Hematopoietic multipotent progenitor cell (in vitro differentiated cells): ENCODE measurements at regions not wholly inside any gene's neighbourhood (a gene's known extent, or its start where the extent isn't known, plus 50 kb on each side); places are given as distances from the start of the nearest gene placed in this dataset.
"Not testable (repeated sequence)": the region's sequence is repeated elsewhere in the genome, so short reads cannot be mapped to it uniquely, and the experiment has no call there.

Experiments used
- DNase-seq, 3 donors: peaks; one replicate each; pipeline ENCODE4 v3.0.0-alpha.2; 2011 to 2015; ENCODE audit warnings: low read depth in 2 of 3, low spot score in 2 of 3

DNA sequence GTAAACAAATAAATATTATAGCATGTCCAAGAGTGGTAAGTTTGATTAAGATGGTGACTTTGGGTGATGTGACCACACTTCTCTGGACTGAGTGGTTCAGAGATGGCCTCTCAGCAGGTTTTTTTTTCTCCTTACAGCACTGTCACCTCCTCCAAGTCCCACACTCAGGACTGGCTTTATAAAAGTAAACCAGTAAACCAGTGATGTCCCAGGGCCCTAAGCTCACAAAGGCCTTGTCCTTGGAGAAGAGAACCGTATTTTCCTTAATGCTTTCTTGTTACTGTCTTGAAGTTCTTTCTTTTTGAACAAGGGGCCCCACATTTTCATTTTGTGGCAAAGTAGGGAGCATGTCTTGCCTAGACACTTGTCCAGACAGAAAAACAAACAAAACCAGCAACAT, 274.0 kb downstream of the MYCN start:
- no peak for DNase-seq

DNA sequence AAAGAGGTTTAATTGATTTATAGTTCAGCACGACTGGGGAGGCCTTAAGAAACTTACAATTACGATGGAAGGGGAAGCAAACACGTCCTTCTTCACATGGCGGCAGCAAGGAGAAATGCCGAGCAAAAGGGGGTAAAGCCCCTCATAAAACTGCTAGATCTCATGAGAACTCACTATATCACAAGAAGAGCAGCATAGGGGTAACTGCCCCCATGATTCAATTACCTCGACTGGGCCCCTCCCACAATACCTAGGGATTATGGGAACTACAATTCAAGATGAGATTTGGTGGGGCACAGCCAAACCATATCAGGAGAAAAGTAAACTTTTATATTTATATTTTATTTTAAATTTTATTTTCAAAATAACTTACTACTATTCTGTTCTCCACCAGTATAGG, 272.0 kb downstream of the MYCN start:
- DNase-seq: no peak

DNA sequence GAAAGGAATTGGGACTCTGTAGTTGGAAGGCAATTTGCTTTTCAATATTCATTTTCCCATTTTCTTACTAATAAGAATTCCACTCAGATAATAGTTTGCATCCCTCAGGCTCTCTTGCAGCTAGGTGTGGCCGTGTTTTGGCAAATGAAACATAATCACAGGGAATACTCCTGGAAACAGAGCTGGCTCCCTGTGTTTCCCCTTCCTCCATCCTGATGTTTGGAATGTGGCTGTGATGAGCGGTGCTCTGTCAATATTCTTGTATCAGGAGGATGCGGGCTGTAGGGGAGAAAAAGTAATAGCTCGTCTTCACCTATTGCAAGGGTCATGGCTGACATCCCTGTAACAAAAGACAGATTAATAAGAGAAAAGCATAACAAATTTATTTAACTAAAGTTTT, 271.0 kb downstream of the MYCN start:
- no peak for DNase-seq

DNA sequence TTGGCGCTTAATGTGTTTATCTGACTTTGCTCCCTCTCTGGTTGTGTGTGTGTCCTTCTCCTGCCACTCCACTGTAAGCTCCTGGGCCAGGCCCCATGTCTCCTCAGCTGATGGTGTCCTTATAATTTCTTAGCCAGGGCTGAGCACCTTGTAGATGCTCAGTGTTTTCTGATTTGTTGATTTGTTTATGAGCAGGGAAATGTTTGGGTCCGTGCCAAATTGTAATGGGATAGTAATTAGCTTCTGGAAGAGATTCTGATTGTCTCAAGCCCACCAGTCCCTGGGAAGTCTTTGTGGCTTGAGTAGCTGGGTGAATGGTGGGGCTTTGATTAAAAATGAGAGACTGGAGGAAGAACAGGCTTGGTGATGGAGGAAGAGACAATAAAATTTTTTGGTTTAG, 270.5 kb downstream of the MYCN start:
- no peak for DNase-seq

DNA sequence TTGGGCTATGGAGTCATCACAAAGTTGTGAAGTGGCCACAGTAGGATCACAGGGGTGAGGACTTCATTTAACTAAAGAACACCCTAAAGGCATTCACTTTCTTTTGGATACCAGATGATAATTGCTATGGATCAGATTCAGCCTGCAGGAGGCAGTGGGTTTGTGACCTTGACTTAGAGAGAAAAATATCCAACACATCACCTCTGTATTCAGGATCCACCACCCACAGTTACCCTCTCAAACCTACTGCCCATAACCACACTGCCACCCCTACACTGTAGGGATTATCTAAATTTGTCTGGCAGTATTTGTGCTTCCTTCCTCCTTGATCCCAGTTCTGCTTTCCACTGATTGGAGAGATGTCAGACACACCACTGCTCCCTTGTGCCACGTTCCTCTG, 269.4 kb downstream of the MYCN start:
- DNase-seq: no peak

DNA sequence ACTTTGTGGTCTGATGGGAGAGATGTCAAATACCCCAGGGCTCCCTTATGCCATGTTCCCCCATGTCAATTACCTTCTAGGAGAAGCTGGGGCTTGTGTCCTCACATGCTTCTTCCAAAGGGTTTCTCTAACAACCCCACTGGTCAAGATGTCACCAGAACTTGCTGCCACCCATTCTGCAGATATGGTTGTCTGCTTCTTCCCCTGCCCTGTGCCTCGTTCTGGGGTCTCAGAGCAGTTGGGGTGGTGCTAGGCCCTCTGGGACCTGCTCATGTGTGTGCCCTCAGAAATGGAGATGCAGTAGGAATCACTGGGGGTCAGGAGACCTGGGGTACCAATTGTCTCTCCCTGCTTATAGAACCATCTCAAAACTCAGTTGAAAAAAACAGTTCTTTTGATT, 268.6 kb downstream of the MYCN start:
- DNase-seq: no peak

DNA sequence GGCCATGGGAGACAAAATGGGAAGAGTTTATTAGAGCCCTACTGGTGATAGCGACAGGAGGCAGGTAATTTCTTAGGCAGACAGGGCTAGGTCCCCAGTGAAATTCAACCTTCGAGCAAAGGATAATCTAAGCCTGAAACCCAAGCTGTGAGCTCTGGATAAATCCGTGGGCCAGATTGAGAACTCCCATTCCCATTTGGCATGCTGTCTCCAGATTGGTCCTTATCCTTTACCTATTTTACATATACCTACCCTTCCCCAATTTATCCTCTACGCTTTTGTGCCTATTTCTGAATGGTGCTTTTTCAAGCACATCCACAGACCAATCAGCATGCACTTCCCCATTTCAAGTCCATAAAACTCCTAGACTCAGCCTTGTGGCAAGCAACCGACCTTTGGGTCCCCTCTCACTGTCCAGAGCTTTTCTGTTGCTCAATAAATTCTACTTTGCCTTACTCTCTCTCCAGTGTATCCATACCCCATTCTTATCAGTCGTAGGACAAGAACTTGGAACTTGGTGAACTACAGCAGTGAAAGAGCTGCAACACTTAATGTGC, 268.0 kb downstream of the MYCN start:
- no peak for DNase-seq

DNA sequence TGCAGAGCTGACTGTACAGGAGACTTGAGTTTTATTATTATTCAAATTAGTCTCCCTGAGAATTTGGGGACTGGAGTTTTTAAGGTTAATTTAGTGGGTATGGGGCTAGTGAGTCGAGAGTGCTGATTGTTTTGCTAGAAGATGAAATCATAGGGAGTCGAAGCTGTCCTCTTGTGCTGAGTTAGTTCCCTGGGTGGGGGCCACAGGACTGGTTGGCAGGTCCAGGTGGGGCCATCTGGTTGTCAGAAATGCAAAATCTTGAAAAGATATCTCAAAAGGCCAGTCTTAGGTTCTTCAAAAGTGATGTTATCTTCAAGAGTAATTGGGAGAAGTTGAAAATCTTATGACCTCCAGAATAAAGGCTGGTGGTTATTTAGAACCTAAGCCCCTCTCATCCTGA, 267.3 kb downstream of the MYCN start:
- DNase-seq: no peak

DNA sequence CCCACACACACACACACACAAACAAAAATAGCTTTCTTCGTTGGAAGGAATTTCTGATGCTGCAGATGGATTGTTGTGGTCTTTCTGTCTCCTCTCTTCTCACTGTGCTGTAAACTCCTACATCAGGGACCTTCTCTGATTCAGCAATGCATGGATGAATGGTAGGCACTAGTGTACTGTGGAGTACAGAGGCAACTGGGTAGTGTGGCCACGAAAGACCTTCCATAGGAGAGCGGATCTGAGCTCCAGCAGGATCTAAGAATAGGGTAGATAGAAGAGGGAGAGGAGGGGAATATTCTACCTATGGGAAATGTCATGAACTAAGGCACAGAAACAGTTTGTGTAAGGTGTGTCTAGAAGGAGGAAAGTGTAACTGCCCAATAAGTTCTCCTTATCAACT, 266.8 kb downstream of the MYCN start:
- DNase-seq: no peak

DNA sequence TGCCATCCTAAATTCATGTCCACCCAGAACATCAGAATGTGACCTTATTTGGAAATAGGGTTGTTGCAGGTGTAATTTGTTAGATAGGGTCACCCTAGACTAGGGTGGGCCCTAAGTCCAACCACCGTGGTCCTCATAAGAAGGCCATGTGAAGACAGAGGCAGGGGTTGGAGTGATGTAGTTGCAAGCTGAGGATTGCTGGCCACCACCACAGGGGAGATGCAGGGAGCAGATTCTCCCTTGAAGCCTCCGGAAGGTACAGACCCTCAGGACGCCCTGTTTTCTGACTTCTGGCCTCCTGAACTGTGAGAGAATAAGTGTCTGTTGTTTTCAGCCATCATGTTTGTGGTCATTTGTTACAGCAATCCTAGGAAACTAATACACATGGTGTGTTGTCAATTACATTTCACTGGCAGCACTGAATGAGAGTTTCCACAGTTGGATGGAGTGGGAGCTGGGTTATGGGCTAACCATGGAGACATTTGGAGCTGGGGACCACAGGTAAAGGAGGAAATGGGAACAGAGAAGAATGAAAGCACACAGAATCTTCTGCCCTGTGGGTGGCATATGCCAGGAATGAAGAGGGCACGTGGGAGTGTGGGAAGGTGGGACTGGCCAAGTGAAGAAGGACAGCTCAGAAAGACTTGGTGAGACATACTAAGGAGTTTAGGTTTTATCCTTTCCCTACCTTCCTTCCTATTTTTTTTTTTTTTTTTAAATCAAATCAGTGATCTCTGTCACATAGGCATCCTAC, 266.0 kb downstream of the MYCN start:
- no peak for DNase-seq

DNA sequence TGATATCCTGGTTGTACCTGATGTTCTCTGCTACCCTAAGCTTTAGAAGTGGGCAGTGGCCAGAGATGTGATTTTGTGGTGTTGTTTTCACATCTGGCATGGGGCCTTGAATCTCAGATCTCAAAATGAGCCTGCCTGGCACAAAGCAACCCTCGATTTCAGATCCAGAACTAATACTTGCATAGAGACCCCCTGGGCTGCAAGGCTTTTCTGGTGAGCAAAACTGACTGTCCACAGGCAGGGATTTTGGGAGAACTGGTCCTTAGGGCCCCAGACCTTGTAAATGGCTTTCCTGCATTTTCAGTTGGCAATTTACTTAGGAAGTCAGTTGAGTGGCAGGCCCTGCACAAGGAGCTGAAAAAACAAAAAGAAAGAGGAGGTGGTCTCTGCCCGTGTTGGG, 265.3 kb downstream of the MYCN start:
- DNase-seq: no peak

DNA sequence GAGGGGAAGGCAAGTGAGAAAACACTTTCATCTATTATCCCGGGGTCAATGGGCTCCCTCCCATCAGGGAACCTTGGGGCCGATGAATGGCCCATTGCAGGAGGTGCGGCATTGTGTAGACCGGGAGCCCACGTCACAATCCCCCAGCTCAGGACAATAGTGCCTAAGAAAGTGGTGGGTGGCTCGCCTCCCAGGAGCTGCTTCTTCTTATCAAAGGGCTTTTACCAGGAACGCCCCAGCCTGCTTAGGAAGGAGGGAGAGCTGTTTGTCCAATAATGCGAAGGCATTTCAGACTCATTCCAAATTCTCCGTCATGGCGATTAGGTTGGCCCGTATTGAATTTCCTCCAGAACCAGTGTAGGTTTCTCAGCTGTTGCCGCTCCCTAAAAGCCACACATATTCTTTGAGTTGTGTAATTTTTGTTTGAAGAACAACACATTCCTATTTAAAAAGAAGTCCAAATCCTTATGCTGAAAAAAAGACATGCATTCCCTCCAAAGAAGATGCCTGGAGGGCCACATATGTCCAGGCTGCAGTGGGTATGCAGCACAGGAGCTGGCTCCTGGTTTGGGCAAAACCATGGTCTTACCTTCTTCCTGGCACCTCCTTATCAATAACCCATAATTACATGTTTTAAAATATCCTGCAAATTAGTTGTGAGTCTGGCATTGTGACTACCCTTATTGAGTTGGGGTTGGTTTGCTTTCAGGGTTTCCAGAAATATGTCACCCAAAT, 264.7 kb downstream of the MYCN start:
- DNase-seq: no peak

DNA sequence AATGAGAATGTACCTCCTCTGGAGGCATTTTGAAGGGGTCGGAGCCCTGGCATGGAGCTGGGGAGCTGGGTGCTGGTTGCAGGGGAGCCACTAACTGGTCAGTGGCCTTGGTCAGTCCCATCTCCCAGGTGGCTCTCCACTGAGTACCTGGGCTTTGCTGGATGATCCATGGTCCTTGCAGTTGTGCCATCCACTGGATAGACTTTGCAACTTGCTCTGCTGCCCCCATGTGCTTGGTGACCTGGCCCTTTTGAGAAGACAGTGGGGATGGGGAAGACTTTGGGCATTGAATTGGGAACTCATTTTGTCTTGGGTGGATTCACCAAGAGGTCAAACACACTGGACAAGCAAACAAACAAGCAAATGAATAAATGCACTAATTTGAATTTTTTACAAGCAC, 263.9 kb downstream of the MYCN start:
- DNase-seq: no peak

DNA sequence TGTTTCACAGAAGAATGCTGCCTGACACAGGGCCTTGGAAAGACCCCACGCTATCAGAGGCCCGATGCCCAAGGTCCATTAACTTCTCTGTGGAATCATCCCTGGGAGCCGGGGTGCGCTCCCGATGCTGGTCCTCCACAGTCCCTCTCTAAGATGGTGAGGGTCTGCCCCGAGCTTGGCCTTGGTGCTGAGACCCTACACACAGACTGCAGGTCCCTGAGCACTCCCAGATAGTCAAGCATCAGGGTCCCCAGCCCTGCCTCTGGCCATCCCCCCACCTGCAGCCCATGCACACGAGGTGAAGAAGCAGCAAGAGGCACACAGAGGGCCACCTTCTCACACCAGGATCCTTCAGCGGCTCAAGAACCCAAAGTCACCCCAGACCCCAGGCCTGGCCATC, 263.3 kb downstream of the MYCN start:
- no peak for DNase-seq

DNA sequence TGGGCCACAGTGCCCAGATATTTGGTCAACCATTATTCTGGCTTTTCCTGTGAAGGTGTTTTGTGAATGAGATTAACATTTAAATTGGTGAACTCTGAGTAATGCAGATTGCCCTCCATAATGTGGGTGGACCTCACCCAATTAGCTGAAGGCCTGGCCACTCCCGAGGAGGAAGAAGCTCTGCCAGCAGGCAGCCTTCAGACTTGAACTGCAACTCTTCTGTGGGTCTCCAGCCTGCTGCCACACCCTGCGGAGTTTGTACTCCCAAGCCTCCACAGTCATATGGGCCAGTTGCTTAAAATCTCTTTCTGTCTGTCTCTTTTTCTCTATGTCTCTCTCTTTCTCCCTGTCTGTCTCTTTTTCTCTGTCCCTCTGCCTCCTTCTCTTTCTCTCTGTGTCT, 262.7 kb downstream of the MYCN start:
- no peak for DNase-seq

DNA sequence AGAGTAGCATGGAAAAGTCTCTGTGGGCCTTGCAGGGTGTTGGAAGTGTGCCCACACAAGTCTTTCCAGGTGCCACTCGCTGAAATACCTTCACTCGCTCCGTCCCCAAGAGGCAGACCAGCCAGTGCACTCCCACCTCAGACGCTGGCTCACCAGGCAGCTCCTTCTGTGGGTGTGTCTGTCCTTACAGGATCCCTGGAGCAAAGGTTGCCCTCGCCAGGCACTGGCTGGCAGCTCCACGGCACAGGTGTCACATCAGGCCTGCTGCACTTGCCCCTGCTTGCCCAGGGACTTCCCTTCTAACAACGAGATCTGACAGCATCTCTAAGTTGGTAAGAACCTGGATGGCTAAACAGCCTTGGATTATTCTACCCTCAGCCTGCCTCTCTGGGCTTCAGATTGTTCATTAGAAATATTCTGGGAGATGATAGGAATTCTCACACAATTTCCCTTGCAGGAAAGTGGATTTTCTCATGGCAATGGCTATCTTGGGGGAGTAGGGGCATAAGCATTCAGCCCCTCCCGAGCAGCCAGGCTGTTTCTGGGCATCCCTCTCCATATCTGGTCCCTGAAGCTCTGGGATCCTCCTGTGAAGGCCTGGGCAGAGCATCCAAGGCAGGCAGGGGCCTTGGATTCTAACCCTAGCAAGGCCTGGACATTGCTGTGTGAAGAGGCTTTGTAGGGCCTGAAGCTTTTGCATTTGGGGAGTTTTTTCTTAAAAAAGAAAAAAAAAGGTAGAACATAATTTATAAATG, 262.1 kb downstream of the MYCN start:
- DNase-seq: no peak

DNA sequence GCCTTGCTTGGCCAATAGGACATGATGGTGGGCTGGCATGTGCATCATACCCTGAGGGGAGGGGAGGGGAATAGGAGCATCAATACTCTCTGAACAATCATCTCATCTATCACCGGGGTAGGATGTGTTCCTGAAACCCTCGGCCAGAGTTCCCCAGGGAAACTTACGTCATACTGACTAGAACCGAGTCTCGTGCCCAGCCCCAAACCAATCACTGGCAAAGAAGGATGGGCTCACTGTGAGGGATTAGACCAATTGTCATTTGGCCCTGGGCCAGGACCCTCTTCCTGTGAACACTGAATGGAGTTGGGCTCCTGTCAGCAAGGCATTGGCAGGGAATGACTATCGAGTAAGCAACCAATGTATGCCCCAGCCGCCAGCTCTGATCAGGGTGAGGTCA, 261.5 kb downstream of the MYCN start:
- no peak for DNase-seq

DNA sequence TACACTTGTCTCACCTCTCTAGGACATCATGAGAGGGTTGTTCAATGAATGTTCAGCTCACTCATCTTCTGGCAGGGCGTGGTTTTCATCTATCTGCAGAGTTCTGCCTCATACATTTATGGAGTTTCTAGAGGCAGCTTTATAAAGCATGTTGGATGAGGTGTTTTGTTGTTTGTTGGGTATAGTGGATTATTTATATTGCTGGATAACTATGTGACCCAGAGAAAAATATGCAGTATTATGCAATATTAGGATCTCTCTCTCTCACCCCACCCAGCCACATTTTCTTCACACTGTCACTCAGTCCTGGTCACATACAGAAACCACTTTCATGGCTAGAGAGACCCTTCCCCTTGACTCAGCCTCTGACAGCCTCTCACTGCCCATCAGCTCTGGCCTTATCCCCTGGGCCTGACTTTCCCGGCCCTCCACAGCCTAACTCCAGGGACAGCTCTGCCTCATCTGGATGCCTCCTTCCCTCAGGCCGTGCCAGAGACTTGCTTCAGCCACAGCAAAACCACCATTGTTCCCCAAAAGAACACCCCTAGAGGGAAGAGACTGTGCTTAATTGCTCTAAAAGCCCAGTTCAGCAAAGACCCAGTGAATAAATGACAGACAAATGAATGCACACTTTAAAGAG, 260.3 kb downstream of the MYCN start:
- DNase-seq: no peak

DNA sequence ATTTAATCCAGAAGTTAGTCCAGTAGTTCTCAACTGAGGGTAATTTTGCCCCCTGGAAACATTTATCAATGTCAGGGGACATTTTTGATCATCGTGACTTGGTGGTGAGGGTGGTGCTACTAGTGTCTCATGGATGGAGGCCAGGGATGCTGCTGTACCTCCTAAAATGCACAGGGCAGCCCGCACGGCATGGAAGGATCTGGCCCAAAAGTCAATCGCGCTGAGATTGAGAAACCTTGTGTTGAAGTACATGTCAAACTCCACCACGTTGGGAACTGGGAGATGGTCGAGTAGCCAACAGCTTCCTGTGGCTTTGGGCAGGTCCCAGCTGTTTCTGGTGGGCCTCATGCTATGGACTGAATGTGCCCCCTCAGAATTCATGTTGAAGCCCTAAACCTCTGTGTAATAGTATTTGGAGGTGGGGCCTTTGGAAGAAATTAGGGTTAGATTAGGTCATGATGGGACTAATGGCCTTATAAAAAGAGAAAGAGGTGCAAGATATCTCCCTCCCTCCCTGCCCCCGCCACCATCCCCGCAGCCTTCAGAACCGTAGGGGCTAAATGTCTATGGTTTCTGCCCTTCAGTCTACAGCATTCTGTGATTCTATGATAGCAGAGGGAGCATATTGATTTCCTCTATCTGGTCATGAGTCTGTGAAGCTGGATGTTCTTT, 259.7 kb downstream of the MYCN start:
- no peak for DNase-seq

DNA sequence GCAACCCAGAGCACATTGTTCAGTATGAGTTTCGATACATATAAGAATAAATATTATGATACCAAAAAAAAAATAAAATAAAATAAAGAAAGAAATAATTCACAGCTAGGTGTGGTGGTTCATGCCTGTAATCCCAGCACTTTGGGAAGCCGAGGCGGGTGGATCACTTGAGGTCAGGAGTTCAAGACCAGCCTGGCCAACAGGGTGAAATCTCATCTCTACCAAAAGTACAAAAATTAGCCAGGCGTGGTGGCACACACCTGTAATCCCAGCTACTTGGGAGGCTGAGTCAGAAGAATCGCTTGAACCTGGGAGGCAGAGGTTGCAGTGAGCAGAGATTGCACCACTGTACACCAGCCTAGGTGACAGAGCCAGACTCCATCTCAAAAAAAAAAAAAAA, 258.9 kb downstream of the MYCN start:
- not testable (repeated sequence) for DNase-seq
